Fibroblast of mammary gland (primary cell): ENCODE measurements at regions not wholly inside any gene's neighbourhood (a gene's known extent, or its start where the extent isn't known, plus 50 kb on each side); places are given as distances from the start of the nearest gene placed in this dataset.

Experiments used
- DNase-seq: peaks from one replicate; pipeline ENCODE4 v3.0.0-alpha.2; 2010; ENCODE audit warnings: low read depth
- H3K4me3 ChIP-seq: 2 replicates; pipeline ENCODE4 v1.5.1; 2011; ENCODE audit warnings: low read depth, mild to moderate bottlenecking, low read length, moderate library complexity; ENCODE audit not compliant: control insufficient read depth
- TF ChIP-seq, protein P1 (sequence below): conservative IDR thresholded peaks from 2 replicates; pipeline ENCODE4 v1.5.1; 2011; ENCODE audit warnings: low read depth, low read length, inconsistent platforms; ENCODE audit not compliant: control insufficient read depth, insufficient read depth

DNA sequence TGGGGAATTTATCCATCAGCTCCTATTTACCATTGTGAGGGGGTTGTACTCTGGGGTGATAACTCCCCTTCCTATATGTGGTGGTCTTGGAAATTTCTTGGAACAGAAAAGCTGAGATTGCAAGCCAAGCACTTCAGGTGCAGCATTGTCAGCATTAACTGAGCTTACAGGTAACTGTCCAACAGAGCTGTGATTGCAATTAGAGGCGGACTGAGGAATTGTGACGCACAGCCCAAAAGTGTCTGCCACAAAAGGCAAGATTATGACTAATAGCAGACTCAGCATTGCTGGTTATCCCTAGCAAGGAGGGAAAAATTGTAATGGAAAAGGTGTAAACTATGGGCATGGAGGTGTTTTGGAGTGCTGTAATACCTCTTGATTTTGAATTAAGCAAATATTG lies 126.1 kb upstream of the AGR3 start:
- no peak overlapping the region for H3K4me3 ChIP-seq
- TF ChIP-seq, protein P1, sequence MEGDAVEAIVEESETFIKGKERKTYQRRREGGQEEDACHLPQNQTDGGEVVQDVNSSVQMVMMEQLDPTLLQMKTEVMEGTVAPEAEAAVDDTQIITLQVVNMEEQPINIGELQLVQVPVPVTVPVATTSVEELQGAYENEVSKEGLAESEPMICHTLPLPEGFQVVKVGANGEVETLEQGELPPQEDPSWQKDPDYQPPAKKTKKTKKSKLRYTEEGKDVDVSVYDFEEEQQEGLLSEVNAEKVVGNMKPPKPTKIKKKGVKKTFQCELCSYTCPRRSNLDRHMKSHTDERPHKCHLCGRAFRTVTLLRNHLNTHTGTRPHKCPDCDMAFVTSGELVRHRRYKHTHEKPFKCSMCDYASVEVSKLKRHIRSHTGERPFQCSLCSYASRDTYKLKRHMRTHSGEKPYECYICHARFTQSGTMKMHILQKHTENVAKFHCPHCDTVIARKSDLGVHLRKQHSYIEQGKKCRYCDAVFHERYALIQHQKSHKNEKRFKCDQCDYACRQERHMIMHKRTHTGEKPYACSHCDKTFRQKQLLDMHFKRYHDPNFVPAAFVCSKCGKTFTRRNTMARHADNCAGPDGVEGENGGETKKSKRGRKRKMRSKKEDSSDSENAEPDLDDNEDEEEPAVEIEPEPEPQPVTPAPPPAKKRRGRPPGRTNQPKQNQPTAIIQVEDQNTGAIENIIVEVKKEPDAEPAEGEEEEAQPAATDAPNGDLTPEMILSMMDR = no peak
- DNase-seq = no peak

DNA sequence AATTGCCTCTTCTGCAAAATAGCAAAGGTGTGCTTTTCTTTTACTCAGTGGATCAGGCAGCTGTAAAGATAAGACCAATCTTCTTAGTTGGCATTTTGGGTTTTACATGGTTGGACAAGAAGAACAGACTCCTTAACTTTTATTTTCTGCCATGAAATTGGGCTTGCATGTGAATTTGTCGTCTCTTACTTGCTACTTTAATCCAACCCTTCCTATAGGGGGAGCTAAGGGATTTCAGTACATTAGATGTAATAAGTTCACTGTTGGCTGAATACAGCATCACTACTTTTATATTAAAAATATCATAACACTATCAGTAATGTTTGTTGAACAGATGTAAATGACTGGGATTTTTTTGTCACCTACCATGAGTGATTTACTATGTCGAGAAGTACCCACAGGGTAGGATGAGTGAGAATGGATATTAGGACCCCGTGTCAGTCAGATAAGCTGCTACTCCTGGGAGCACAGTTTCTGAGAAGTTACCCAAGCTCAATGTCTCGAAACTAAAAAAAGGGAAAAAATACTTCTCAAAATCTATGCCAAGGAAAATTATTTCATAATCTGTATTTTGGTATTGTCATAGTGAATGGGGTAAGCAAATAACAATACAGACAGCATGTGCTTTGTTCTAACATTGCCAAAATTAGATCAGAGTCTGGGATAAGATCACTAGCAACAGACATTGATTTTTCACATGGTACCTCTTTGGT lies 127.4 kb upstream of the AGR3 start:
- peak; percentile 64 for DNase-seq
- H3K4me3 ChIP-seq = no peak overlapping the region
- TF ChIP-seq, protein P1 = peak; percentile 54

DNA sequence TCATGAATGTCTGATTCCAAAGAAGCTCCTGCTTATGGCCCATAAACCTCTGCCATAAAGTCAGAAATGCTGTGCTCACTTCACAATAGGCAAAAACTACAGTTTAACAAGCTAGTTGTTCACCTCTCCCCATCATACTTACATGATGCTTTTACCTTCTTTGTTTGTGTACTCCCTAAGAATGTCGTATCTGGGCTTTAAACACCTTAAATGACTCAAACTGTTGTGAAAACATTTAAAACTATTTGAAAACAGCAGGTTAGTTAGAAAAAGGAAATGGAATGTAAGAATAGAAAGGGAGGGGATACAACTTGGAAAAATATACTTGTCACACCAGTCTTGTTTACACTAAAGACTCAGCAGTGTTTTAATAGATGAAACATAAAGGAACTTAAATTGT lies 128.2 kb upstream of the AGR3 start:
- no peak for DNase-seq
- TF ChIP-seq, protein P1 = no peak
- H3K4me3 ChIP-seq = no peak overlapping the region

DNA sequence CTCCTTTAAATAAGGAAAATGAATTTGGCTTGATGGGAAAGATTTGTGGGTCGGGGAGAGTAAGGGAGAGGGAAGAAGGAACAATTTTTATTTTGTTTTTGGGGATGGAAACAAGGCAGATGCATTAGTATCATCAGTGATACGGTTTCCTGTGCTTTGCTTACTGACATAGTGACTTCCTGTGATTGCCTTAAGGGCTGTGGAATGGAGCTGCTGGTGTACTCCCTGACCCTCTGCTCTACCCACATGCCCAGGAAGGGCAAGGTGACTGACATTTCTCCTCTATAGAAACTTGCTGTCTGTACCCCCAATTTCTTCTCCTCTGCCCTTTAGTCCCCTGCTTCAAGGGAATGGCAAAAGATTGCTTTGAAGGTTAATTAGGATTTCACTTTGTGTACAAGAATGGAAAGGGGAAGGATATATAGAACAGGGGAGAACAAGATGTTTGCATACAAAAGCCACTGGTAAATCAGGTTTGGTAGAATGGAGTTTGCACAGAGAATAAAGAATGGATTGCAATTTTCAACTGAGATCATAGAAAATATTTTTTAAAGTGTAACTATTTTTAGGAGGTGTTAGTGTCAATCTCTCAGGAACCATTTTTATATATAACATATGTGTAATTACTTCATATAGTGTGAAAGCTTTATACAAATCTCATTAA lies 129.0 kb upstream of the AGR3 start:
- TF ChIP-seq, protein P1 = no peak
- no peak for DNase-seq

DNA sequence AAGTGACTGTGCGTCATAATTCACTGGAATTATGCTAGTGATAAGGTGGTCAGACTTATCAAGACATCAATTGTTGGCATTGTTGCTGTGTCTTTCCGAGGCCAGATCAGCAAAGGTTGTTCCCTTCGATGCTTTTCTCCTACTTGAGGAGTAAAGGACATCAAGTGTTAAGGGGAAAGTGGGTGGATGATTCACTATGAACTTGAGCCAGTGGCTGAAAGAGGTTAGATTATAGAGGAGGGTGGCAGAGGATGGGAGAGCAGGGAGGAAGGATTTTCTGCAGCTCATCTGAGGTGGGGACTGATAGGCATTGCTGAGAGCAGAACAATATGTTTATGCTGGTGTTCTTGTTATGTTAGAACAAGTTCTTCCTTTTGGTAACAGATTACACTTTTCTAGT lies 131.4 kb upstream of the AGR3 start:
- TF ChIP-seq, protein P1 = no peak
- no peak overlapping the region for H3K4me3 ChIP-seq
- DNase-seq = peak; percentile 38

More for the DNA sequence above, 129.0 kb upstream of the AGR3 start:
- no peak overlapping the region for H3K4me3 ChIP-seq

DNA sequence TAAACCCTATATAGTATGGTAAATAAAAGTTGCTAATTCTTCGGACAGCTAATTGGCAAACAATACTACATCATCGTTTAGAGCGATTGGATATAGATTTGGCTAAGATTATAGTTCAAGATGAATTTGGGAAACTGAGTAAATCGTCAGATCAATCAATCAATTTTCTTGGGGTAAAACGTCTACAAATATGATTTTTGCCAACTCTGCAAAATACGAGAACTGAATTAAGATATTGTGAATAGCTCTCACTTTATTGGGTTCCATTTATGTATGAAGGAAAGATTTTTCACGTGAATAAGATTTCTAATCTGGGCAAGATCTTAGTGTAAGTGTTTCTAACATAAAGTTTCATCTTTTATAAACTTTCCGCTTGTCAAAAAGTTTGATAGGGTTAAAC lies 132.9 kb upstream of the AGR3 start:
- TF ChIP-seq, protein P1 = no peak
- no peak for DNase-seq
- no peak overlapping the region for H3K4me3 ChIP-seq

DNA sequence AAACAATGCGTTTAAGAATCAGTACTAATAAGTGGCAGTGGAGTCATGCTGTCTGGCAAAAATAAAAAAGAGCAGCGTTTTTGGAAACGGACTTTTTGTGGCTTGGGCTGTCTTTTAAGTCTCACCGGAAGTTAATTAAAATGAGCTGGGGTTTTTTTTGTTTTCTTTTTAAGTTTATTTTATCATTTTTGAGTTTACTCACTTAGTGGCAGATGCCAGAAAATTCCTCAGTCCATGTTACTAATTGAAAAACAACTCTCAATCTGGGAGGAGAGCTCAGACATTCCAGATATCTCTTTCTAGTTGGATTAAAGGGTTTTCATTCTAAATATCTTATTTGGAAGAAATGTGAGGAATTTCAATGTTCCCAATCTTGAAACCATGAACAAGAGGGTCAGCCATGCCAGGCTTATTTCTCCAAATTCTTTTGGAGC lies 133.8 kb upstream of the AGR3 start:
- DNase-seq = peak; percentile 21
- no peak overlapping the region for H3K4me3 ChIP-seq
- TF ChIP-seq, protein P1 = no peak
